Stimulated activated effector memory CD8-positive, alpha-beta T cell treated with anti-CD3 and anti-CD28 coated beads, Interleukin-12 subunit alpha, Interleukin-12 subunit beta, amount 100 ng/mL, for 72 hours (primary cell): ENCODE measurements at regions not wholly inside any gene's neighbourhood (a gene's known extent, or its start where the extent isn't known, plus 50 kb on each side); places are given as distances from the start of the nearest gene placed in this dataset.

ENCODE experiments used
- ATAC-seq: fragments of 150-1000 bp; cut with Tn5 transposase; 2 replicates; pipeline ENCODE4 v1.10.0; 2021
- DNase-seq, 2 donors: peaks; one replicate each; pipeline ENCODE4 v3.0.0; 2021 to 2022; ENCODE audit warnings: low spot score in 2 of 2
- H3K27ac Mint-ChIP-seq: one replicate; pipeline ENCODE4 v1.8.0; 2022; ENCODE audit warnings: mild to moderate bottlenecking, mixed read lengths
- H3K36me3 Mint-ChIP-seq: one replicate; pipeline ENCODE4 v1.8.0; 2022; ENCODE audit warnings: mild to moderate bottlenecking, mixed read lengths
- H3K4me1 Mint-ChIP-seq: one replicate; pipeline ENCODE4 v1.8.0; 2022; ENCODE audit warnings: mixed read lengths
- H3K4me3 Mint-ChIP-seq: one replicate; pipeline ENCODE4 v1.8.0; 2022; ENCODE audit warnings: mild to moderate bottlenecking, mixed read lengths
- H3K9me3 Mint-ChIP-seq: one replicate; pipeline ENCODE4 v1.8.0; 2022; ENCODE audit warnings: mixed read lengths

- no peaks in the 10 kb centered on the region for H3K36me3 Mint-ChIP-seq
- no peak overlapping the region for H3K27ac Mint-ChIP-seq
- no peak overlapping the region for H3K4me3 Mint-ChIP-seq
- DNase-seq (no peak), ATAC-seq (no peak)
- H3K4me1 Mint-ChIP-seq = no peaks in the 10 kb centered on the region
- no peaks in the 10 kb centered on the region for H3K9me3 Mint-ChIP-seq
Measured at GRCh38 chr2:198657512-198658121, 800.1 kb downstream of the SATB2 start.

GRCh38 chr2:198656869-198657268 is 800.9 kb downstream of the SATB2 start:
- ATAC-seq (no peak), DNase-seq (no peak)
- Mint-ChIP-seq H3K4me3 (no peak overlapping the region), H3K9me3 (peaks cover 2% of the 10 kb centered on the region), H3K36me3 (no peaks in the 10 kb centered on the region), H3K4me1 (no peaks in the 10 kb centered on the region), H3K27ac (no peak overlapping the region)

- no peaks in the 10 kb centered on the region for H3K4me1 Mint-ChIP-seq
- ATAC-seq (no peak), DNase-seq (no peak)
- peaks cover 2% of the 10 kb centered on the region for H3K9me3 Mint-ChIP-seq
- H3K36me3 Mint-ChIP-seq = no peaks in the 10 kb centered on the region
- no peak overlapping the region for H3K27ac Mint-ChIP-seq
- H3K4me3 Mint-ChIP-seq = no peak overlapping the region
Measured at GRCh38 chr2:198654646-198655045, 803.1 kb downstream of the SATB2 start.

GRCh38 chr2:198653311-198653710 is 804.4 kb downstream of the SATB2 start:
- no peaks in the 10 kb centered on the region for H3K36me3 Mint-ChIP-seq
- no peak overlapping the region for H3K4me3 Mint-ChIP-seq
- no peak for DNase-seq
- H3K27ac Mint-ChIP-seq = no peak overlapping the region
- no peak for ATAC-seq
- H3K9me3 Mint-ChIP-seq = peaks cover 2% of the 10 kb centered on the region
- H3K4me1 Mint-ChIP-seq = no peaks in the 10 kb centered on the region

- Mint-ChIP-seq H3K4me1 (no peaks in the 10 kb centered on the region), H3K9me3 (peaks cover 2% of the 10 kb centered on the region), H3K36me3 (no peaks in the 10 kb centered on the region), H3K4me3 (no peak overlapping the region), H3K27ac (no peak overlapping the region)
- ATAC-seq = no peak
- DNase-seq = no peak
Measured at GRCh38 chr2:198652461-198652860, 805.3 kb downstream of the SATB2 start.

- Mint-ChIP-seq H3K36me3 (no peaks in the 10 kb centered on the region), H3K4me1 (no peaks in the 10 kb centered on the region), H3K27ac (no peak overlapping the region), H3K4me3 (no peak overlapping the region), H3K9me3 (peaks cover 2% of the 10 kb centered on the region)
- DNase-seq = no peak
- ATAC-seq = no peak
Measured at GRCh38 chr2:198645816-198646215, 811.9 kb downstream of the SATB2 start.

- Mint-ChIP-seq H3K36me3 (no peaks in the 10 kb centered on the region), H3K27ac (no peak overlapping the region), H3K9me3 (peaks cover 2% of the 10 kb centered on the region), H3K4me1 (no peaks in the 10 kb centered on the region), H3K4me3 (no peak overlapping the region)
- ATAC-seq = no peak
- DNase-seq = no peak
Measured at GRCh38 chr2:198641161-198641560, 816.6 kb downstream of the SATB2 start.

- Mint-ChIP-seq H3K27ac (no peak overlapping the region), H3K4me3 (no peak overlapping the region)
Measured at GRCh38 chr2:198640463-198640862, 817.3 kb downstream of the SATB2 start.

GRCh38 chr2:198639580-198639979 is 818.2 kb downstream of the SATB2 start:
- no peak overlapping the region for H3K4me3 Mint-ChIP-seq

More at GRCh38 chr2:198640463-198640862, 817.3 kb downstream of the SATB2 start:
- DNase-seq = no peak
- no peak for ATAC-seq
- H3K9me3 Mint-ChIP-seq = peaks cover 2% of the 10 kb centered on the region
- no peaks in the 10 kb centered on the region for H3K4me1 Mint-ChIP-seq
- no peaks in the 10 kb centered on the region for H3K36me3 Mint-ChIP-seq

GRCh38 chr2:198638577-198638976 is 819.2 kb downstream of the SATB2 start:
- H3K36me3 Mint-ChIP-seq = no peaks in the 10 kb centered on the region

More at GRCh38 chr2:198639580-198639979, 818.2 kb downstream of the SATB2 start:
- ATAC-seq (no peak), DNase-seq (no peak)
- peaks cover 2% of the 10 kb centered on the region for H3K9me3 Mint-ChIP-seq
- H3K36me3 Mint-ChIP-seq = no peaks in the 10 kb centered on the region
- H3K27ac Mint-ChIP-seq = no peak overlapping the region
- H3K4me1 Mint-ChIP-seq = no peaks in the 10 kb centered on the region

GRCh38 chr2:198630384-198630783 is 826.0 kb downstream of the PLCL1 start:
- Mint-ChIP-seq H3K9me3 (peaks cover 3% of the 10 kb centered on the region), H3K27ac (no peak overlapping the region), H3K36me3 (no peaks in the 10 kb centered on the region), H3K4me1 (no peaks in the 10 kb centered on the region), H3K4me3 (no peak overlapping the region)
- ATAC-seq (no peak), DNase-seq (no peak)

More at GRCh38 chr2:198638577-198638976, 819.2 kb downstream of the SATB2 start:
- Mint-ChIP-seq H3K4me1 (no peaks in the 10 kb centered on the region), H3K4me3 (no peak overlapping the region), H3K27ac (no peak overlapping the region), H3K9me3 (peaks cover 2% of the 10 kb centered on the region)
- DNase-seq (no peak), ATAC-seq (no peak)

- Mint-ChIP-seq H3K4me1 (no peaks in the 10 kb centered on the region), H3K27ac (no peak overlapping the region), H3K4me3 (no peak overlapping the region), H3K9me3 (peaks cover 3% of the 10 kb centered on the region), H3K36me3 (no peaks in the 10 kb centered on the region)
- ATAC-seq (no peak), DNase-seq (no peak)
Measured at GRCh38 chr2:198628596-198628995, 824.2 kb downstream of the PLCL1 start.

- Mint-ChIP-seq H3K4me1 (no peaks in the 10 kb centered on the region), H3K36me3 (no peaks in the 10 kb centered on the region), H3K4me3 (no peak overlapping the region), H3K9me3 (no peaks in the 10 kb centered on the region), H3K27ac (no peak overlapping the region)
- ATAC-seq (no peak), DNase-seq (no peak)
Measured at GRCh38 chr2:198622986-198623730, 818.8 kb downstream of the PLCL1 start.

- no peaks in the 10 kb centered on the region for H3K36me3 Mint-ChIP-seq
- H3K27ac Mint-ChIP-seq = no peak overlapping the region
- DNase-seq (no peak), ATAC-seq (no peak)
- no peaks in the 10 kb centered on the region for H3K9me3 Mint-ChIP-seq
- H3K4me3 Mint-ChIP-seq = no peak overlapping the region
- H3K4me1 Mint-ChIP-seq = no peaks in the 10 kb centered on the region
Measured at GRCh38 chr2:198615972-198616371, 811.6 kb downstream of the PLCL1 start.

GRCh38 chr2:198611201-198611600 is 806.8 kb downstream of the PLCL1 start:
- H3K4me3 Mint-ChIP-seq = no peak overlapping the region
- ATAC-seq = no peak
- no peaks in the 10 kb centered on the region for H3K36me3 Mint-ChIP-seq
- no peaks in the 10 kb centered on the region for H3K9me3 Mint-ChIP-seq
- no peak overlapping the region for H3K27ac Mint-ChIP-seq
- no peak for DNase-seq
- no peaks in the 10 kb centered on the region for H3K4me1 Mint-ChIP-seq

- Mint-ChIP-seq H3K9me3 (peaks cover 6% of the 10 kb centered on the region), H3K27ac (no peak overlapping the region), H3K4me3 (no peak overlapping the region), H3K4me1 (no peaks in the 10 kb centered on the region), H3K36me3 (no peaks in the 10 kb centered on the region)
- no peak for DNase-seq
- ATAC-seq = no peak
Measured at GRCh38 chr2:198604599-198604998, 800.2 kb downstream of the PLCL1 start.
